ENCODE measurements at regions not wholly inside any gene's neighbourhood (a gene's known extent, or its start where the extent isn't known, plus 50 kb on each side); places are given as distances from the start of the nearest gene placed in this dataset.
"Not testable (repeated sequence)": the region's sequence is repeated elsewhere in the genome, so short reads cannot be mapped to it uniquely, and the experiment has no call there.

DNA sequence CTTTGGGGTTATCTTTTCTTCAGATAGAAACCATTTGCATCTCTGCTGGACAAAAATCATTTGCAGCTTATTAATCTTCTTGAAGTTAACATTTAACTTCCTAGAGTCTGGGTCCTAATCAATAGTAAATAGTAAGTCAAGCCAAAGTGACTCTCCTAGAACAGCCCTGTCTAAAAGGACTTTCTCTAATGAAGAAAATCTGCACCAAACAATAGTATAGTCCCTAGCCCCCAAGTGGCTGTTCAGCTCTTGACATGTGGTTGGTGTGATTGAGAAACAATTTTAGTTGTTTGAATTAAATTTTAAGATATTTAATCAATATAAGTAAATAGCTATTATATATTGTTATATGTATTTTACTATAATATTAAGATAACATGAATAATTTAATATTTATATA lies 64.6 kb upstream of the SHB start:
- 0 out of 2 replicates have a peak, but pooled peaks cover 1% of the 10 kb centered on the region for H3K4me1 ChIP-seq (ENCODE audit: control insufficient read depth, insufficient read depth, low read length)
- H3K9me3 ChIP-seq (ENCODE audit: control insufficient read depth, insufficient read depth, low read length): no peaks in the 10 kb centered on the region
- H3K4me3 ChIP-seq (ENCODE audit: low read length): no peak overlapping the region
- no peaks in the 10 kb centered on the region; the same call in 1 of the 2 replicates for H3K27me3 ChIP-seq (ENCODE audit: control insufficient read depth, insufficient read depth, low read length)
- no peak for DNase-seq (ENCODE audit: low read depth, low spot score)
- no peak overlapping the region for H3K27ac ChIP-seq (ENCODE audit: low read length)
- H3K36me3 ChIP-seq (ENCODE audit: control insufficient read depth, insufficient read depth, low read length): no peaks in the 10 kb centered on the region

DNA sequence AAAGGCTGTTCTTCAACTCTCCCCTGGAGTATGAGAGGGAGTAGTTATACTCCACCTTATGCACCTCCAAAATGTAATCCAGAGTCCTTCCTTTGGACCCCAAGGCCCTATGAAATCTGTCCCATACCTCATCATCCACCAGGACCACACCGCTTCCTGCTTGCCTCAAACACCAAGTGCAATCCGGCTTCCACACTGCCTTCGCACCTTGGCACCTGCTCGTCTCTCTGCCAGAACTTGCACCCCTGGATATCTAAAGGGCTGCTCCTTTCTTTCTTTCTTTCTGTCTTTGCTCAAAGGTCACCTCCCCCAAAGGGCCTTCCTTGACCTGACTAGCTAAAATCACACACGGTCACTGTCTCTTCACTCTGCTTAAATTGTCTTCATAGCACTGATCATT lies 63.9 kb upstream of the SHB start:
- no peak for DNase-seq (ENCODE audit: low read depth, low spot score)
- no peaks in the 10 kb centered on the region for H3K36me3 ChIP-seq (ENCODE audit: control insufficient read depth, insufficient read depth, low read length)
- H3K9me3 ChIP-seq (ENCODE audit: control insufficient read depth, insufficient read depth, low read length): no peaks in the 10 kb centered on the region
- 0 out of 2 replicates have a peak, but pooled peaks cover 1% of the 10 kb centered on the region for H3K4me1 ChIP-seq (ENCODE audit: control insufficient read depth, insufficient read depth, low read length)
- WGBS (ENCODE audit: insufficient coverage, insufficient read length): no CpG with 5 or more reads among the region's 5 CpGs
- no peaks in the 10 kb centered on the region for H3K27me3 ChIP-seq (ENCODE audit: control insufficient read depth, insufficient read depth, low read length)
- H3K4me3 ChIP-seq (ENCODE audit: low read length): no peak overlapping the region
- no peak overlapping the region for H3K27ac ChIP-seq (ENCODE audit: low read length)

DNA sequence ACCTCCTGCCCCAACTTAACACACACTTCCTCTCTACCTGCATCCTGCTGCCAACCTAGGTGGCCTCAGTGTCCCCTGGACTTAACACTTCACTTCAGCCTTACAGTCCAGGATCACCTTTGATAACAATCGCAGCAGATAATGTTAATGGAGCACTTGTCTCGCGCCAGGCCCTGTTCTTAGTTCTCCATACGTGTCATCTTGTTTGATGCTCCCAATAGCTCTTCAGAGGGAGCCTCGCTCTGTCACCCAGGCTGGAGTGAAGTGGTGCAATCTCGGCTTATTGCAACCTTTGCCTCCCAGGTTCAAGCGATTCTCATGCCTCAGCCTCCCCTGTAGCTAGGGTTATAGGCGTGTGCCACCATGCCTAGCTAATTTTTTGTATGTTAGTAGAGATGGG lies 62.7 kb upstream of the SHB start:
- Histone ChIP-seq H3K4me3 (ENCODE audit: low read length) (no peak overlapping the region), H3K36me3 (ENCODE audit: control insufficient read depth, insufficient read depth, low read length) (no peaks in the 10 kb centered on the region), H3K4me1 (ENCODE audit: control insufficient read depth, insufficient read depth, low read length) (0 out of 2 replicates have a peak, but pooled peaks cover 1% of the 10 kb centered on the region), H3K27ac (ENCODE audit: low read length) (no peak overlapping the region), H3K9me3 (ENCODE audit: control insufficient read depth, insufficient read depth, low read length) (no peaks in the 10 kb centered on the region), H3K27me3 (ENCODE audit: control insufficient read depth, insufficient read depth, low read length) (no peaks in the 10 kb centered on the region)
- DNase-seq (ENCODE audit: low read depth, low spot score): no peak
- WGBS (ENCODE audit: insufficient coverage, insufficient read length): no CpG with 5 or more reads among the region's 8 CpGs

DNA sequence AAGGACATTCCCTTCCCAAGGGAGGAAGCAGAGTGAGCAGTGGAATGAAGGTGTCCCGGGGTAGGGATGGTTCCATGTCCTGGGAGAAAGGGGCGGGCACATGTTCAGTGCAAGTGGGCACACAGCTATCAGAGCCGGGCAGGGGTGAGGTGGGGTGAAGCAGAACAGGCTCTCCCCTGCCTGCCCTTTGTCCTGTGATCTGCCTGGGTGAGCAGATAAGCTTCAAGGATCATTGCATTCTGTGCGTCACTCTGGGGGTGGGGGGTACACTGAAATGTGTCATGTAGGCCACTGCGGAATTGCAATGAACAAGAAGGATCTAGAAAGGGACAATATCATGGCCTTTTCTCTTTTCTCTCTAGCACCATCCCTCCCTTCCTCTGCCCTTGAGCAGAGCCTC lies 61.7 kb upstream of the SHB start:
- DNase-seq (ENCODE audit: low read depth, low spot score): no peak
- H3K36me3 ChIP-seq (ENCODE audit: control insufficient read depth, insufficient read depth, low read length): no peaks in the 10 kb centered on the region
- H3K27ac ChIP-seq (ENCODE audit: low read length): no peak overlapping the region
- no peaks in the 10 kb centered on the region for H3K9me3 ChIP-seq (ENCODE audit: control insufficient read depth, insufficient read depth, low read length)
- no peaks in the 10 kb centered on the region for H3K27me3 ChIP-seq (ENCODE audit: control insufficient read depth, insufficient read depth, low read length)
- 0 out of 2 replicates have a peak, but pooled peaks cover 1% of the 10 kb centered on the region for H3K4me1 ChIP-seq (ENCODE audit: control insufficient read depth, insufficient read depth, low read length)
- no peak overlapping the region for H3K4me3 ChIP-seq (ENCODE audit: low read length)
- WGBS (ENCODE audit: insufficient coverage, insufficient read length): no CpG with 5 or more reads among the region's 5 CpGs

DNA sequence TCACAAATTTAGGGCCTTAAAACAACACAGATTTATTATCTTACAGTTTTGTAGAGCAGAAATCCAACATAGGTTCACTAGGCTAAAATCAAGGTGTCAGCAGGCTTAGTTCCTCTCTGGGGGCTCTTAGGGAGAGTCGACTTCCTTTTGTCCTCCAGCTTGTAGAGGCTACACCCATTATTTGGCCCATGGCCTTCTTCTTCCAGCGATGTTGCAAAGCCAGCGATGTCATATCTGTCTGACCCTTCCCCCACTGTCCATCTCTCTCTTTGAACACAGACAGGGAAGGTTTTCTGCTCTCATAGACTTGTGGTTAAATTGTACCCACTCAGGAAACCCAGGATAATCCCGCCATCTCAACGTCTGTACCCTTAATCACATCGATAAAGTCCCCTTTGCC lies 60.3 kb upstream of the SHB start:
- no CpG with 5 or more reads among the region's 6 CpGs for WGBS (ENCODE audit: insufficient coverage, insufficient read length)
- Histone ChIP-seq H3K4me3 (ENCODE audit: low read length) (no peak overlapping the region), H3K9me3 (ENCODE audit: control insufficient read depth, insufficient read depth, low read length) (no peaks in the 10 kb centered on the region), H3K4me1 (ENCODE audit: control insufficient read depth, insufficient read depth, low read length) (no peaks in the 10 kb centered on the region), H3K27me3 (ENCODE audit: control insufficient read depth, insufficient read depth, low read length) (no peaks in the 10 kb centered on the region), H3K36me3 (ENCODE audit: control insufficient read depth, insufficient read depth, low read length) (no peaks in the 10 kb centered on the region), H3K27ac (ENCODE audit: low read length) (no peak overlapping the region)
- no peak for DNase-seq (ENCODE audit: low read depth, low spot score)

DNA sequence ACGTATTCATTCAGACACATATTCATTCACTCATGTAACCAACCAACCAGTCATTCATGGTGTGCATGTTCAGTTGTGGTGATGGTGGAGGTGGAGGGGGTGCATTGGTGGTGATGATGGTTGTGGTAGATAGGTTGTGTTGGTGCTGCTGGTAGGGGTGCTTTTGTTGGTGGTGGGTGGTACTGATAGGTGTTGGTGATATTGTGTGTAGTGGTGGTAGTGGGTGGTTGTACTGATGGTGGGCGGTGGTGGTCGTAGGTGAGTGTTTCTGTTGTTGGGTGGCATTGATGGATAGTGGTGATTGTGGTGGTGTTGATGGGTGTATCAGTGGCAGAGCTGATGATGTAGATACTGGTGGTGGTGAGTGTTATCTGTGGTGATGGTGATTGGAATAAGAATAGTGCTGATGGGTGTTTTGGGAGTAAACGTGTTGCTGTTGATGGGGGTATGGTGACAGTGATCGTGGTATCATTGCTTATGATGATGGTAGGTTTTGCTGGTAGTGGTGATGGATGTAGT lies 59.8 kb upstream of the SHB start:
- 100% methylated on average over 1 of the region's 5 CpGs for WGBS (ENCODE audit: insufficient coverage, insufficient read length)
- Histone ChIP-seq H3K36me3 (ENCODE audit: control insufficient read depth, insufficient read depth, low read length) (no peaks in the 10 kb centered on the region), H3K27ac (ENCODE audit: low read length) (no peak overlapping the region), H3K27me3 (ENCODE audit: control insufficient read depth, insufficient read depth, low read length) (no peaks in the 10 kb centered on the region), H3K9me3 (ENCODE audit: control insufficient read depth, insufficient read depth, low read length) (no peaks in the 10 kb centered on the region), H3K4me1 (ENCODE audit: control insufficient read depth, insufficient read depth, low read length) (no peaks in the 10 kb centered on the region), H3K4me3 (ENCODE audit: low read length) (no peak overlapping the region)
- DNase-seq (ENCODE audit: low read depth, low spot score): no peak

DNA sequence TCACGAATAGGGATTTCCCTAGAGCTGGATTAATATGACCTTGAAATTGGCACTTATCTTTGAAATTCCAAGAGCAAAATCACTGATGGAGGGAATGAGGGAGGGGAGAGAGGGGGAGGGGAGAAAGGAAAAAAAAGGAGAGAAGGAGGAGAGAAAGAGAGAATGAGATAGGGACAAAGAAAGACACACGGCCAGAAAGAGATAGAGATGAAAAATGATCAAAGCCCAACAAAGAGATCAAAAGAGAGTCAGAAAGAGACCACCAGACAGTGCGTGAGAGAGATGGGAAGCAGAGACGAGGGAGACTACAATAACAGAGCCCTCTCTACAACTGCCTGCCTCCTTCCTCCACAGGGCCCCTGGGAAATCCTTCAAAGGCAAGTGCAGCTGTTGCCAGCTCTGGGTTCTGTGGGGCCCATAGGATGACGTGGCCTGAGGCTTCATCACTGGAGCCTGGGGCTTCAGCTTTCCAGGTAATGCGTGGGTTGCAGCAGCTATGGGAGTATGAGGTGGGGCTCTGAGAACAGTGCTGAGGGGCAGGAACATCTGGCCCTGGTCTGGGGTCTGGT lies 58.3 kb upstream of the SHB start:
- no peak overlapping the region for H3K4me3 ChIP-seq (ENCODE audit: low read length)
- no peaks in the 10 kb centered on the region for H3K4me1 ChIP-seq (ENCODE audit: control insufficient read depth, insufficient read depth, low read length)
- no peak overlapping the region for H3K27ac ChIP-seq (ENCODE audit: low read length)
- H3K36me3 ChIP-seq (ENCODE audit: control insufficient read depth, insufficient read depth, low read length): no peaks in the 10 kb centered on the region
- no CpG with 5 or more reads among the region's 6 CpGs for WGBS (ENCODE audit: insufficient coverage, insufficient read length)
- no peaks in the 10 kb centered on the region for H3K27me3 ChIP-seq (ENCODE audit: control insufficient read depth, insufficient read depth, low read length)
- DNase-seq (ENCODE audit: low read depth, low spot score): no peak
- H3K9me3 ChIP-seq (ENCODE audit: control insufficient read depth, insufficient read depth, low read length): no peaks in the 10 kb centered on the region

DNA sequence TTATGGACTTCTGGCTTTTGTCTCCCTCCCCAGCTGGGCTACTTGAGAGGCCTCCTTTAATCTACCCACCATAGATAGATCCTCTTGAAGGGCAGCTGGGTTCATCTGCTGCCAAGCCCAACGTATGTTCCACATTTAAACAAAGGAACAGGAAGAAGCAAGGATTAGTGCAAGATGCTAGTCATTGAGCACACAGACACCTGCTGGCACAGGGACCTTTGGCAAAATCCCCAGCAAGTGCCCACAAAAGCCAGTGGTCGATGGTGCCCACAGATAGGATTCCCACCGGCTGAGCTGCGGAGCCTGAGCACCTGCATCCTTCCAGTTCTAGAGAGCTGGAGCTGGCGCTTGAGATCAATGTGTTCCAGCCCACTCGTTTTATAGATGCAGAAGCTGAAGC lies 57.7 kb upstream of the SHB start:
- Histone ChIP-seq H3K27ac (ENCODE audit: low read length) (no peak overlapping the region), H3K4me3 (ENCODE audit: low read length) (no peak overlapping the region), H3K4me1 (ENCODE audit: control insufficient read depth, insufficient read depth, low read length) (no peaks in the 10 kb centered on the region), H3K27me3 (ENCODE audit: control insufficient read depth, insufficient read depth, low read length) (no peaks in the 10 kb centered on the region), H3K9me3 (ENCODE audit: control insufficient read depth, insufficient read depth, low read length) (no peaks in the 10 kb centered on the region), H3K36me3 (ENCODE audit: control insufficient read depth, insufficient read depth, low read length) (no peaks in the 10 kb centered on the region)
- DNase-seq (ENCODE audit: low read depth, low spot score): no peak
- WGBS (ENCODE audit: insufficient coverage, insufficient read length): no CpG with 5 or more reads among the region's 6 CpGs

DNA sequence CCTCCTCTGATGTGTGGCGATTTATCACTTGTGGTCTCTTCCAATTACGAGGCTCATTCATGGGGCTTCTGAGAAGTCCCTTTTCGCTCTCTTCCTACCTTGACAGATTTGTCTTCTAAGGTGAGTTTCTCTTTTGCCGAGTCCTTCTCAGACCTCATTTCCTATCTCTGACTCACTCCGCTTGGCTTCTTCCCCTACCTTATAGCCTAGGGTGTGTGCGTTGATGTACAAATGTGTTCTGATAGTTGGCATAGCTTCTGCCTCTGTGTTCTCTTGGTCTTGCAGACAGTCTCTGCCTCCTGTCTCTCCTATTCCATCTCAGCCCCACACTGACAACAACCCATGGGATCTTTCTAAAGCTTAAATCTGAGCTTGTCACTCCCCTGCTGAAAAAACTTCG lies 56.9 kb upstream of the SHB start:
- Histone ChIP-seq H3K9me3 (ENCODE audit: control insufficient read depth, insufficient read depth, low read length) (no peaks in the 10 kb centered on the region), H3K4me3 (ENCODE audit: low read length) (no peak overlapping the region), H3K4me1 (ENCODE audit: control insufficient read depth, insufficient read depth, low read length) (no peaks in the 10 kb centered on the region), H3K27me3 (ENCODE audit: control insufficient read depth, insufficient read depth, low read length) (no peaks in the 10 kb centered on the region), H3K27ac (ENCODE audit: low read length) (no peak overlapping the region), H3K36me3 (ENCODE audit: control insufficient read depth, insufficient read depth, low read length) (no peaks in the 10 kb centered on the region)
- WGBS (ENCODE audit: insufficient coverage, insufficient read length): no CpG with 5 or more reads among the region's 7 CpGs
- no peak for DNase-seq (ENCODE audit: low read depth, low spot score)

DNA sequence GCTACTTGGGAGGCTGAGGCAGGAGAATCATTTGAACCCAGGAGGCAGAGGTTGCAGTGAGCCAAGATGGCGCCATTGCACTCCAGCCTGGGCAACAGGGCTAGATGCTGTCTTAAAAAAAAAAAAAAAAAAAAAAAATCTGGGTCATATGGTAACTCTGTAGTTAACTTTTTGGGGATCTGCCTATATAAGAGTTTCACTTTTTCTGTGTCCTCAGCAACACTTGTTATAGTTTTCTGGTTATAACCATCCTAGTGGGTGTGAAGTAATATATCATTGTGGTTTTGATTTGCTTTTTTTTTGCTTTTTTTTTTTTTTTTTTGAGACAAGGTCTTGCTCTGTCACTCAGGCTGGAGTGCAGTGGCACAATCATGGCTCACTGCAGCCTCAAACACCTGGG lies 54.3 kb upstream of the SHB start:
- H3K27me3 ChIP-seq (ENCODE audit: control insufficient read depth, insufficient read depth, low read length); H3K4me1 ChIP-seq (ENCODE audit: control insufficient read depth, insufficient read depth, low read length); H3K9me3 ChIP-seq (ENCODE audit: control insufficient read depth, insufficient read depth, low read length); H3K4me3 ChIP-seq (ENCODE audit: low read length); H3K27ac ChIP-seq (ENCODE audit: low read length); DNase-seq (ENCODE audit: low read depth, low spot score); H3K36me3 ChIP-seq (ENCODE audit: control insufficient read depth, insufficient read depth, low read length): not testable (repeated sequence)
- no CpG with 5 or more reads among the region's 1 CpG for WGBS (ENCODE audit: insufficient coverage, insufficient read length)

DNA sequence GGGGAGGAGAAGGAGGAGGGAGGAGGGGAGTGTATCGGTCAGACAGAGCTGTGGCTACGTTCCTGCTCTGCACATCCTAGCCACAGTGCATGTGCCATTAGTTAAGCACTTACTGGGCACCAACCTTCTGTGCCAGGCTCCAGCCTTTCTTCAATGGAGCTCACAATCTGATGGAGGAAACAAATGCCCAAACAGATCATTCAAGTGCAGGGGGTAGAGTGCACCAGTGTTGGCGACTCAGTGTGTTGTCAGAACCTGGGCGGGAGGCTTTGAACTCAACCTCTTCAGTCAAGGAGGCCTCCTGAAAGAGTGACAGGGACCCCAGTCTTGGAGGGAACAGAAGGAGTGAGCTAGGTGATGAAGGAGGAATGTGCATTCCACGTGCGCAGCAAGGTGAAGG lies 51.9 kb upstream of the SHB start:
- no peaks in the 10 kb centered on the region for H3K4me1 ChIP-seq (ENCODE audit: control insufficient read depth, insufficient read depth, low read length)
- no peak overlapping the region for H3K4me3 ChIP-seq (ENCODE audit: low read length)
- no peak for DNase-seq (ENCODE audit: low read depth, low spot score)
- WGBS (ENCODE audit: insufficient coverage, insufficient read length): no CpG with 5 or more reads among the region's 6 CpGs
- H3K9me3 ChIP-seq (ENCODE audit: control insufficient read depth, insufficient read depth, low read length): no peaks in the 10 kb centered on the region
- H3K27ac ChIP-seq (ENCODE audit: low read length): no peak overlapping the region
- H3K36me3 ChIP-seq (ENCODE audit: control insufficient read depth, insufficient read depth, low read length): no peaks in the 10 kb centered on the region
- H3K27me3 ChIP-seq (ENCODE audit: control insufficient read depth, insufficient read depth, low read length): no peaks in the 10 kb centered on the region
